ENCODE measurements at regions not wholly inside any gene's neighbourhood (a gene's known extent, or its start where the extent isn't known, plus 50 kb on each side); places are given as distances from the start of the nearest gene placed in this dataset.

DNA sequence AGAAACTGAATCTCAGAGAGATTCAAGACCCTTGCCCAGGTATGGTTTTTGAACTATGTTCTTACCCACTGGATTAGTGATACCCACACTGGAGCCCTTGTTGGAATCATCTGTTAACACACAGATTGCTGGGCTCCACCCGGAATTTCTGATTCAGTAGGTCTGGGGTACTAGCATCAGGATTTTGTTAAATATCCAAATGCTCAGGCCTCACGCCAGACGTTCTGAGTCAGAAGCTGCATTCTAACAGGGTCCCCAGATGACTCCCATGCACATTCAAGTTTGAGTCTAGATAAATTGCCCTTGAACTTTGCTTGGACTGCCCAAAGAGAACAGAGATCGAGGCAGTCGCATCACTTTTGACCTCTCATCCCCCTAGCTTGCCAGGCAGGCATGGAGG is 182.0 kb upstream of the WWC1 start:
- Mint-ChIP-seq H3K27me3 (no peaks in the 10 kb centered on the region), H3K27ac (no peak overlapping the region), H3K4me3 (no peak overlapping the region), H3K4me1 (ENCODE audit: low read depth) (no peaks in the 10 kb centered on the region), H3K9me3 (no peaks in the 10 kb centered on the region), H3K36me3 (ENCODE audit: low read depth) (no peaks in the 10 kb centered on the region)

DNA sequence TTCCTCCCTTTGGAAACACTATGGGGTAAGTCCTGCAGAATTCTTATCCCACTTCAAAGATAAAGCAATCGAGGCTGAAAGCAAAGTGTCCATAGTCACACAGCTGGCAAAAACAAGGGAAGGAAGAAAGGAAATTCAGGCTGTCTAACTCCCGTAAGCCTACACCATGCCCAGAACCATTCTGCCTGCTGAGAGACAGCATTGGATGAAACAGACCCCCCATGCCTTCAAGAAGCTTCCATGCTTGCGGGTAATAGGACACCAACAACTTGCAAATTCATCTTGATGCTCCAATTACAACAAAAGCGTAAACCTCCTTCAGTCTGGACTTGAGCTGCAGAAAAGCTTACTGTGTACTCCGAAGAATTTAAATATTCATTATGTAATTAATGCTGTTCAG is 181.1 kb upstream of the WWC1 start:
- no peaks in the 10 kb centered on the region for H3K4me1 Mint-ChIP-seq (ENCODE audit: low read depth)
- no peaks in the 10 kb centered on the region for H3K27me3 Mint-ChIP-seq
- H3K4me3 Mint-ChIP-seq: no peak overlapping the region
- H3K27ac Mint-ChIP-seq: no peak overlapping the region
- no peaks in the 10 kb centered on the region for H3K36me3 Mint-ChIP-seq (ENCODE audit: low read depth)
- H3K9me3 Mint-ChIP-seq: no peaks in the 10 kb centered on the region

DNA sequence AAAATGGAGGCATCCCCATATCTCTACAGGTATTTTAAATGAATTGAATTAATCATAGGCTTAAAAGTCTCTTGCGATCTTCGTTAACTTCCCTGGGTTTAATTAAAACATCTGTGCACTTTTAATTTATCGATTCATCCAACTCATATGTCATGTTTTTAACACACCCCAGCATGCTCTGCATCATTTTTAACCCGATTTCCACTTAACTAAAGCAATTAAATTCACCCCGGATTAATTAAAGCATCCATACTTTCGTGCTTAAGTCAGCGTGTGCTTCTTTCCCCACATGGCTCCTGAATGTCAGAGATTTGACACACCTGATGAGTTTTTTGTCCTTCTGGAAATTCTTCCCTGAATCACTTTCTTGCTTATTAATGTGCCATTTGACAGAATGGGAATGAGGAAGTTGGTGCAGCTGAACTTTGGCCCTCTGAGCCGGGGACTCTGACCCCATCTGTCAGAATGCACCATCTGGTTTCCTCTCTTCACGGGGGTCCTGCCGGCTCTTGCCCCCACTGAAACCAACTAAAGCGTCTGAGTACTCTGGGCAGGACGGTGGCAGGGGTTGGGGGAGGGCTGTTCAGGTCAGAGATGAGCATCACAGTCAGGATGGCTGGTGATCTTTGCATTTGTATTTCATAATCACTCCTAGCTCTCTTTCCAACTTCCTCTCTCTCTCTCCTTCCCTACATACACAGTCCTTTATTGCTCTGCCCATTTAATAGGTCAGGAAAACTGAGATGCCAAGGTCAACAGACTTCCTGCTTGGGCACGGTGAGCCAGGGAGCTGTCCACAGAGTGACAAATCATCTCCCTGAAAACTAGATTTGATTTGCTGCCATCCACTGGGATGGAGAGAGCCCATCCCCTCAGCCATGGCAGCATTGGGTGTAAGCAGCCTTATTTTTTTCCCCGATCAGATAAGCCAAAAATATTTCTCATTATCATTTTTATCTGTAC is 180.3 kb upstream of the WWC1 start:
- no peaks in the 10 kb centered on the region for H3K36me3 Mint-ChIP-seq (ENCODE audit: low read depth)
- H3K27me3 Mint-ChIP-seq: no peaks in the 10 kb centered on the region
- no peaks in the 10 kb centered on the region for H3K4me1 Mint-ChIP-seq (ENCODE audit: low read depth)
- no peaks in the 10 kb centered on the region for H3K9me3 Mint-ChIP-seq
- H3K27ac Mint-ChIP-seq: no peak overlapping the region
- H3K4me3 Mint-ChIP-seq: no peak overlapping the region

DNA sequence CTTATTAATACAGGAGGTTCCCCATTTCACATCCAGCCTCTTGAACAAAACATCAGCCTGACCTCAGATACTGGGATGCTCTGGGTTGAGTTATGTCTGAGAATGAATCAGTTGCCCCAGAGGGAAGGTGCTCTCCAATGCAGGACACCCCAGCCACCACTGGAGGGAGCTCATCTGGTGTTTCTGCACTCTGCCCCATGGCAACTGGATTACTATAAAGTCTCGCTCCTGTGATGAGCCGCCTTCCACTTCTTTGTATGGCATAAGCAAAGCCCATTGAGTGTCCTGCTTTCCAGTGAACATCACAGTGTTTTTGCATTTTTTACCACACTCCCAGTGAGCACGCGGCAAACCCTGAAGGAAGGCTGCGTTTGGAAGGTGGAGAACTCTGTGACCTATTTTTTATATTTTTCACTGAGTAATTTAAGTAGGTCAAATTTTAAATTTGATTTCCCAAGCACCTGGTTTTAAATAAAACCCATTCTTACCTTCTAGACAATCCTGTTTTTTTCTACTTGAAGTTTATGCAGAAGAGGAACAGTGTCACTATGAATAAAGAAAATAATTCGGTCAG is 176.9 kb upstream of the WWC1 start:
- no peak overlapping the region for H3K4me3 Mint-ChIP-seq
- H3K4me1 Mint-ChIP-seq (ENCODE audit: low read depth): no peaks in the 10 kb centered on the region
- no peaks in the 10 kb centered on the region for H3K36me3 Mint-ChIP-seq (ENCODE audit: low read depth)
- no peaks in the 10 kb centered on the region for H3K9me3 Mint-ChIP-seq
- no peaks in the 10 kb centered on the region for H3K27me3 Mint-ChIP-seq
- no peak overlapping the region for H3K27ac Mint-ChIP-seq

DNA sequence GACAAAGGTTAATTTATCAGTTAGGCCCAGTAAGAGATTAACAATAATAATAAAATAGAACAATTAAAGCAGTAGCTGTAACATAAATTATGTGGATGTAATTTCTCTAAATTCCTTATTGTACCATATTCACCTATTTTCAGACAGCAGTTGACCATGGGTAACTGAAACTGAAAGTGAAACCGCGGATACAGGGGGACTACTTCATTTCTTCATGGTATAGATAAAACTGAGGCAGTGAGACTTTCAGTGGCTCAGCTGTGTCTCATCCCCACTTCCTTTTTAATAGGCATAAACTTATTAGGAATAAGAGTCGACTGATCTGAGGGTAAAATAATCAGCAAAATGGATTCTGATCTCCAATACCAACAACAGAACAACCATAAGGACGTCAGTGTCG is 174.0 kb upstream of the WWC1 start:
- no peaks in the 10 kb centered on the region for H3K36me3 Mint-ChIP-seq (ENCODE audit: low read depth)

DNA sequence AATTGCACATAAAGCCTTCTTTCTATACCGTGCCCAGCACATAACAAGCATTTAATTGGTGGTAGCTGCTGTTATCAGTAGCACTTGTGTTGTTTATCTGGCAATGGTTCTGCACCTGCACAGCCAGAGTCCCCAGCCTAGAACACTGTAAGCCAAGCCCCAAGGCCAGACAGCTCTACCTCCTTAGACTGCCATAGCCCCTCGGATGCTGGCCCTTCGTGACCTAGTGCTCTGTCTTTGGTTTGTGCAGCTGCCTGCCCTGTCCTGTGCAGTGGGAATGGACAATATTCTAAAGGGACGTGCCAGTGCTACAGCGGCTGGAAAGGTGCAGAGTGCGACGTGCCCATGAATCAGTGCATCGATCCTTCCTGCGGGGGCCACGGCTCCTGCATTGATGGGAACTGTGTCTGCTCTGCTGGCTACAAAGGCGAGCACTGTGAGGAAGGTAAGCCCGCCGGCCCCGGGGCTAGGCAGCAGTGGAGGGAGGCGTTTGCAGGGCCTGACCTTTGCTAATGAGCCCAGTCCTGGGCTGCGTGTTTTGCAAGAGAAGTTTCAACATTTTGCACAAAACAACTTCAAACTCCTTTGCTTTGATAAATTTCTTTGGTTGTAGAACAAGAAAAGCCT is 173.3 kb upstream of the WWC1 start:
- no peak overlapping the region for H3K27ac Mint-ChIP-seq
- H3K9me3 Mint-ChIP-seq: no peaks in the 10 kb centered on the region
- H3K27me3 Mint-ChIP-seq: no peaks in the 10 kb centered on the region
- no peaks in the 10 kb centered on the region for H3K4me1 Mint-ChIP-seq (ENCODE audit: low read depth)
- no peaks in the 10 kb centered on the region for H3K36me3 Mint-ChIP-seq (ENCODE audit: low read depth)
- H3K4me3 Mint-ChIP-seq: no peak overlapping the region

More for the DNA sequence above, 174.0 kb upstream of the WWC1 start:
- Mint-ChIP-seq H3K9me3 (no peaks in the 10 kb centered on the region), H3K4me3 (no peak overlapping the region), H3K27me3 (no peaks in the 10 kb centered on the region), H3K27ac (no peak overlapping the region), H3K4me1 (ENCODE audit: low read depth) (no peaks in the 10 kb centered on the region)

DNA sequence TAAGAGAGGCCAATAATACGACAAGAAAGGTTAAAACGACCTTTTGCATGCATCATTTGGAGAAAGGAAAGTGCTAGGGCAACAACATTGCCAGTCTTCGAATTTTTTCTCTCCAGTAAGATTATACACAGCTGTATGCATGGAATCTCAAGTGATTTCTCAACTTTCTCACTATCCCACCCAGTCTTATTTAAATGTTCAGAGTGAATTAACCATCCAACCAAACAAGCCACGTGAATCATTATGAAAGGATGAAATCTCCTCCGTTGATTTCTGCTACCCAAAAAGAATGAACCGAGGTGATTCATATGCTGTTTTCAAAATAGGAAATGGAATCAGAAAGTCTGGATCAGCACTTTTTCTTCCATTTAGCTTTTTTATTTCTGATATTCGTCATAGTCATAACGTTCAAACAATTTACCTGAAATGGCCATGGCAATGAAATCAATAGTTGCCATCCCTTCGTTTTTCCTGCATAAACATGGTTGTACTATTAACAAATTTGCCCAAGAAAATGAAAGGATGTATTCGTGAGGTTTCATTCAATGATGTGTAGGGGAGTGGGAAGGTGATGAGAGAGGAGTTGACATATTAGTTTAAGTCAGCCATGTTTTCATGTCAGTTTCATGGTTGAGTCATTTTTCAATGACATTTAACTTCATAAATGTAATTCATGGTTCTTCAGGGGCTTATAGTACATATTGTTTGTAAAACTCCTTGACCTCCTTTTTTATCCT is 170.9 kb upstream of the WWC1 start:
- H3K36me3 Mint-ChIP-seq (ENCODE audit: low read depth): no peaks in the 10 kb centered on the region
- H3K27me3 Mint-ChIP-seq: no peaks in the 10 kb centered on the region
- no peak overlapping the region for H3K4me3 Mint-ChIP-seq
- peaks cover 6% of the 10 kb centered on the region for H3K4me1 Mint-ChIP-seq (ENCODE audit: low read depth)
- no peak overlapping the region for H3K27ac Mint-ChIP-seq
- H3K9me3 Mint-ChIP-seq: no peaks in the 10 kb centered on the region

DNA sequence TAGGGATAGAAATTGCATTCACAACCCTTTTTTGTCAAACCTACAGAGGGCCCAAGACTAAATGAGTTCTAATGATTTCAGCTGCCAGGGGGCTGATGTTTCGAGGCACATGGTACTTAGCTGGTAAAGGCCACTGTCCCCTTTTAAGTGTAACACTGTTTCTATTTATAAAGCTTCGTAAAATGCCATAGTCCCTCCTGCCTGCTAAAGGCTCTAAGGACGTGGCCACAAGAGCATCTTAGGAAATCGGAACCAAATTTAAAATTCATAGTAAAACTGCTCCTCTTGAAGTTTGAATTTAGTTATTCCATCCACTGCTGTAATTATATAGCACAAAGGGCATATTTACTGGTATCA is 170.3 kb upstream of the WWC1 start:
- no peaks in the 10 kb centered on the region for H3K9me3 Mint-ChIP-seq
- no peaks in the 10 kb centered on the region for H3K27me3 Mint-ChIP-seq
- H3K4me1 Mint-ChIP-seq (ENCODE audit: low read depth): peaks cover 6% of the 10 kb centered on the region
- H3K4me3 Mint-ChIP-seq: no peak overlapping the region
- H3K27ac Mint-ChIP-seq: no peak overlapping the region
- no peaks in the 10 kb centered on the region for H3K36me3 Mint-ChIP-seq (ENCODE audit: low read depth)

DNA sequence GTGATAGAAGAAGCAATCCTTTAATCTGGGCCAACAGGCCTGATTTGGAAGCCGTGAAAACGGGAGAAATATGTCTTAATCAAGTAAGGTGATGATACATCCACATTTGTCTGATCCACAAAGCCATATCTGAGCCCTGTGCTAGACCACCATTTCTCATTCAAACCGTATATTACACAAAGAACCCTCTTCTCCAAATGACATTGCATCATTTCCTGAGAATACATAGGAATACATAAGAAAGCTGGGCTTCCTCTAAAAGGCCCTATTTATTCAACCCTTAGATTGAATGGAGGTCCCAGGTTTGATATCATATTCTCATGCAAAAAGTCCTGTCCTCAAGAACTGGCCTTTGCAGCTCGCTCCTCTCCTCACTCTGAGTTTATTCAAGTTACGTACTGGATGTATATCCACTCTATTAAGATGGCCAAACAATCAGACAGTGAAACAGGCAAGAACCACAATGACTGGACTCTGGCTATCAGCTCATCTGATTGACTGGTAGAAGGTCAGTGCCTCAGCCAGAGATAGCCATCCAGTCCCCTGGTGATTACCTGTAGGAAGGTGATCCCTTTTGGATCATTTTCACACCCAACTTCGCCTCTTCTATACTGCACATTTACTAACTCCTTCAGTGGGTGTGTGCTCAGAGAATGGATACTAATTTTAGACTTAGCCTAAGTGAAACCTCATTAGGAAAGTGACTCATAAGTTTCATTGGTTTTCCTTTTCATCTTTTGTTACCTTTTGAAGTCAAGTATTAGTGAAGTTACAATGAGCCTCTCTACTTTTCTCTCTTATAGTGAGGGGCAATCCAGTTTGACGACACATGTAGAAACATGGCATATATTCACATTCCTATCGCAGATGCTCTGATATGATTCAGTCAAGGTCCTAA is 167.6 kb upstream of the WWC1 start:
- no peak overlapping the region for H3K4me3 Mint-ChIP-seq
- no peaks in the 10 kb centered on the region for H3K27me3 Mint-ChIP-seq
- no peaks in the 10 kb centered on the region for H3K36me3 Mint-ChIP-seq (ENCODE audit: low read depth)
- H3K9me3 Mint-ChIP-seq: no peaks in the 10 kb centered on the region
- no peak overlapping the region for H3K27ac Mint-ChIP-seq
- peaks cover 6% of the 10 kb centered on the region for H3K4me1 Mint-ChIP-seq (ENCODE audit: low read depth)

DNA sequence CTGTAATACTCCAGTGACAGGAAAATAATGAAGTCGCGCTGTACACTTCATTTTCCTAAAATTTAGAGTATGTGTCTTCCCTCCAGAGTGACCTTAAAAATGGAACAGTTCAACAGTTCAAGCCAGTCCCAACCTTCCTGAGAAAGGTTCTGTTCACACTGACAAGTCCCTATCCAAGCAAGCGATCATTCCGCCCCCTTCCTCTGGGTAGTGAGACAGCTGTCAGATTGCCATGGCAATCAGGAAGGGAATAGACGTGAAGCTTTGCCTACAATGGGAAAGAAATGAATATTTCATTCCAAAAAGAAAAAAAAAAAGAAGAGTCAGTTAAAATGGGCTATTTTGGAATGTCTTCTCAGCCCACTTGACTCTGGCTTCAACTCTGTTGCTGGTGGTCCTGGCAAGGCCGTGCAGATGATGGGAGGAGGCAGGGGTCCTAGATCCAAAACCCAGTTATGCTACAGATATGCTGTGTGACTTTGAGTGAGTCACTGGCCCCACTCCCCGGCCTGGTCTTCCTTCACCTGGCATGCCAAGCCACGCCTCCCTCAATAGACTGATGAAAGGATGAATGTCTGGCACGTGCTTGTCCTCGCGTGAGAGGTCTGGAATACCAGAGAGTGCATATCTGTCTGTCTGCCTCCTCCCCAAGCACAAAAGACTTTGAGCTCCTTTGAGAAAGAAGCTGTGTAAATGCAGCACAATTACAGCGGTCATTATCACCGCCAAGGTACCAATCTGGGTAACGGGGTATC is 165.8 kb upstream of the WWC1 start:
- Mint-ChIP-seq H3K4me1 (ENCODE audit: low read depth) (peaks cover 6% of the 10 kb centered on the region), H3K9me3 (no peaks in the 10 kb centered on the region), H3K27me3 (no peaks in the 10 kb centered on the region), H3K4me3 (no peak overlapping the region), H3K36me3 (ENCODE audit: low read depth) (no peaks in the 10 kb centered on the region), H3K27ac (no peak overlapping the region)

DNA sequence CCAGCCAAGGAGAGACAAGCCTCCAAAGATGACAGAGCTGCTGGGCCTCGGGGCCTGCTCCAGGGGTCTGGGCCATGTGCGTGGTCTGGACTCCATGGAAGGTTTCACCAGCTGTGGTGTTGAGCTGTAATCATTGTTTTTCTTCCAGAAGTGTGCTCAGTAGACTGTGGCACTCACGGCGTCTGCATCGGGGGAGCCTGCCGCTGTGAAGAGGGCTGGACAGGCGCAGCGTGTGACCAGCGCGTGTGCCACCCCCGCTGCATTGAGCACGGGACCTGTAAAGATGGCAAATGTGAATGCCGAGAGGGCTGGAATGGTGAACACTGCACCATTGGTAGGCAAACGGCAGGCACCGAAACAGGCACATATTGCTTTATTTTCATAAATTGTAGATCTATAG is 164.8 kb upstream of the WWC1 start:
- Mint-ChIP-seq H3K27me3 (no peaks in the 10 kb centered on the region), H3K9me3 (no peaks in the 10 kb centered on the region), H3K4me3 (no peak overlapping the region), H3K4me1 (ENCODE audit: low read depth) (peaks cover 6% of the 10 kb centered on the region), H3K36me3 (ENCODE audit: low read depth) (no peaks in the 10 kb centered on the region), H3K27ac (no peak overlapping the region)

DNA sequence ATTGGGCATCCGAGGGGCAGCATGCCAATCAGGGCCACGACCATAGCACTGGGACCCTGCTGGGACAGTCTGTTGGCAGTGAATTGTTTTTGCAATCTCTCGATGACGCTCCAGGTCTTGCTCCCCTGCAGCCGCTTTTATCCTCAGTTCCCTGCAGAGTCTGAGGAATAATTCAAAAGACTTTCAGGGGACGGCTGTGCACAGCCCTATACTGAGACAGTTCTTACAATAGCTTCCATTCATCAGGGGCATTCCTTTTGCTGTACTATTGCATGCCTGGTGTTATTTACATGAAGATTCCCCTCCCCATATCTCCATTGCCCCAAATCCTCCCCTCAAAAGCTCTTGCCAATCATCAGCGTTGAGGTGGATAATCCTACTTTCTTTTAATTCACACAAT is 163.3 kb upstream of the WWC1 start:
- Mint-ChIP-seq H3K4me3 (no peak overlapping the region), H3K27ac (no peak overlapping the region), H3K9me3 (no peaks in the 10 kb centered on the region), H3K27me3 (no peaks in the 10 kb centered on the region), H3K4me1 (ENCODE audit: low read depth) (peaks cover 6% of the 10 kb centered on the region), H3K36me3 (ENCODE audit: low read depth) (no peaks in the 10 kb centered on the region)

DNA sequence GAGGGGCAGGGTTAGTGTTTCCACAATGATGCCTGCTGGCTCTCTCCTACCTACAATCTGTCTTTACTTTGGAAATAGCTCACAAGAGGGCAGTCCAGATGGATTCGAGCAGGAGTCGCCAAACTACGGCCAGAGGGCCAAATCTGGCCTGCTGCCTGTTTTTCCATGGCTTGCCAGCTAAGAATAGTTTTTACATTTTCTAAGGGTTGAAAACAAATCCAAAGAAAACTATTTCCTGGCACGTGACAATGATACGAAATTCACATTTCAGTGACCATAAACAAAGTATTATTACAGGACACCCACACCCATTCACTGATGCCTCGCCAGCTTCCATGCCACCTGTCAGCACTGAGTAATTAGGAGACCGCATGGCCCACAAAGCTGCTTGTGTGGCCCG is 162.9 kb upstream of the WWC1 start:
- Mint-ChIP-seq H3K36me3 (ENCODE audit: low read depth) (no peaks in the 10 kb centered on the region), H3K27me3 (no peaks in the 10 kb centered on the region), H3K27ac (no peak overlapping the region), H3K4me3 (no peak overlapping the region), H3K4me1 (ENCODE audit: low read depth) (peaks cover 6% of the 10 kb centered on the region), H3K9me3 (no peaks in the 10 kb centered on the region)

DNA sequence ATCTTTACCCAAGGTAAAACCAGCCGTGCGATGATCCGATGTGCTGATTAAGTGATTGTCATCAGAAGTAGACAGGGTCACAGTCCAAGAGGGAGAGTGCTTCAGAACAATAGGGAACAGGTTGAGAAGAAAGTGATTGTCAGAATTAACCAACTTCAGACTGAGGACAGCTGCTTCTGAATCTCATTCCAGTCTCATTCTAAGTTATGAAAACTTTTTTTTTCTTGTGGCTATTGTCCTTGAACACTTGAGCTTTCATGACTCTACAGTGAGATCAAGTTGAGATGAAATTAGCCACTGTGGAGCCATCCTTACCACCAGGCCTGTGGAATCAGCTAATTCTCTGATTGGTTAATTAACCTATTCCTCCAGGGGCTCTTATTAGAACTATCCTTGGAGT is 159.9 kb upstream of the WWC1 start:
- H3K4me3 Mint-ChIP-seq: no peak overlapping the region
- no peaks in the 10 kb centered on the region for H3K36me3 Mint-ChIP-seq (ENCODE audit: low read depth)
- H3K27ac Mint-ChIP-seq: no peak overlapping the region
- no peaks in the 10 kb centered on the region for H3K9me3 Mint-ChIP-seq
- no peaks in the 10 kb centered on the region for H3K4me1 Mint-ChIP-seq (ENCODE audit: low read depth)
- no peaks in the 10 kb centered on the region for H3K27me3 Mint-ChIP-seq
